IMR-90 (cell line): ENCODE measurements at regions not wholly inside any gene's neighbourhood (a gene's known extent, or its start where the extent isn't known, plus 50 kb on each side); places are given as distances from the start of the nearest gene placed in this dataset.

Experiments used
- CEBPB ChIP-seq: IDR thresholded peaks from 2 replicates; pipeline ENCODE4 v1.6.1; 2012; ENCODE audit warnings: low read depth, low read length, improper control_type of control experiment
- MAFK ChIP-seq: IDR thresholded peaks from 2 replicates; pipeline ENCODE4 v1.6.1; 2012; ENCODE audit warnings: low read depth, low read length, improper control_type of control experiment
- MXI1 ChIP-seq: IDR thresholded peaks from 2 replicates; pipeline ENCODE4 v1.6.1; 2012; ENCODE audit warnings: low read depth, mild to moderate bottlenecking, low read length, moderate library complexity, borderline replicate concordance
- POLR2A ChIP-seq: IDR thresholded peaks from 2 replicates; pipeline ENCODE4 v1.6.1; 2012; ENCODE audit warnings: mild to moderate bottlenecking, low read depth, low read length
- RAD21 ChIP-seq: IDR thresholded peaks from 2 replicates; pipeline ENCODE4 v1.6.1; 2012; ENCODE audit warnings: low read length, improper control_type of control experiment
- RCOR1 ChIP-seq: IDR thresholded peaks from 2 replicates; pipeline ENCODE4 v1.6.1; 2012; ENCODE audit warnings: mild to moderate bottlenecking, low read length, improper control_type of control experiment; ENCODE audit not compliant: insufficient replicate concordance
- TF ChIP-seq, protein P1 (sequence below): fragments of 150-350 bp; IDR thresholded peaks from 2 replicates; pipeline ENCODE4 v1.6.1; 2017; ENCODE audit warnings: mild to moderate bottlenecking, antibody characterized with exemption, low read length, low read depth
- TF ChIP-seq, protein P2 (sequence below): conservative IDR thresholded peaks from 2 replicates; pipeline ENCODE4 v1.5.1; 2012; ENCODE audit warnings: mild to moderate bottlenecking, low read depth, low read length, improper control_type of control experiment
- TF ChIP-seq, protein P3 (sequence below): fragments of 150-350 bp; IDR thresholded peaks from 2 replicates; pipeline ENCODE4 v1.6.1; 2016; ENCODE audit warnings: low read depth, mild to moderate bottlenecking, low read length, moderate library complexity, borderline replicate concordance

DNA sequence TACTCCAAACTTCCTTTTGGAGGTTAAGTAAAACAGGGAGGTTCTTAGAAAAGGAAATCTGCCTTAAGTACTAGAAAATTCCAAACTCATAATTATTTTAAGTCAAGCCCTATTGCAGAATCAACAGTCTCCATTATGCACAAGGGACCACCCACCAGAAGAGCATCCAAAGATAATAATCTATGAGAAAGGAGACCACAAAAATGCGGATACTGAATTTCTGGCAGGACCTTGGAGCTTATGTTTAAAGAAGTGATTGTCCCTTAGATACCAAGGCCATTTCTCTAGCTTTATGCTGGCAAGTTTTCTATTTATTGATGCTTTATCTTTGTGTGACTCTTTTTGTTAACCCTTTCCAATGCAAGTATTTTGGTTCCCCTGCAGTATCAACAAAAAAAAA is 404.0 kb upstream of the MMADHC start:
- TF ChIP-seq RCOR1 (no peak), CEBPB (no peak), POLR2A (no peak), MXI1 (no peak), MAFK (no peak), RAD21 (no peak)
- TF ChIP-seq, protein P1, sequence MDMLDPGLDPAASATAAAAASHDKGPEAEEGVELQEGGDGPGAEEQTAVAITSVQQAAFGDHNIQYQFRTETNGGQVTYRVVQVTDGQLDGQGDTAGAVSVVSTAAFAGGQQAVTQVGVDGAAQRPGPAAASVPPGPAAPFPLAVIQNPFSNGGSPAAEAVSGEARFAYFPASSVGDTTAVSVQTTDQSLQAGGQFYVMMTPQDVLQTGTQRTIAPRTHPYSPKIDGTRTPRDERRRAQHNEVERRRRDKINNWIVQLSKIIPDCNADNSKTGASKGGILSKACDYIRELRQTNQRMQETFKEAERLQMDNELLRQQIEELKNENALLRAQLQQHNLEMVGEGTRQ: no peak
- TF ChIP-seq, protein P2, sequence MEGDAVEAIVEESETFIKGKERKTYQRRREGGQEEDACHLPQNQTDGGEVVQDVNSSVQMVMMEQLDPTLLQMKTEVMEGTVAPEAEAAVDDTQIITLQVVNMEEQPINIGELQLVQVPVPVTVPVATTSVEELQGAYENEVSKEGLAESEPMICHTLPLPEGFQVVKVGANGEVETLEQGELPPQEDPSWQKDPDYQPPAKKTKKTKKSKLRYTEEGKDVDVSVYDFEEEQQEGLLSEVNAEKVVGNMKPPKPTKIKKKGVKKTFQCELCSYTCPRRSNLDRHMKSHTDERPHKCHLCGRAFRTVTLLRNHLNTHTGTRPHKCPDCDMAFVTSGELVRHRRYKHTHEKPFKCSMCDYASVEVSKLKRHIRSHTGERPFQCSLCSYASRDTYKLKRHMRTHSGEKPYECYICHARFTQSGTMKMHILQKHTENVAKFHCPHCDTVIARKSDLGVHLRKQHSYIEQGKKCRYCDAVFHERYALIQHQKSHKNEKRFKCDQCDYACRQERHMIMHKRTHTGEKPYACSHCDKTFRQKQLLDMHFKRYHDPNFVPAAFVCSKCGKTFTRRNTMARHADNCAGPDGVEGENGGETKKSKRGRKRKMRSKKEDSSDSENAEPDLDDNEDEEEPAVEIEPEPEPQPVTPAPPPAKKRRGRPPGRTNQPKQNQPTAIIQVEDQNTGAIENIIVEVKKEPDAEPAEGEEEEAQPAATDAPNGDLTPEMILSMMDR: no peak
- TF ChIP-seq, protein P3, sequence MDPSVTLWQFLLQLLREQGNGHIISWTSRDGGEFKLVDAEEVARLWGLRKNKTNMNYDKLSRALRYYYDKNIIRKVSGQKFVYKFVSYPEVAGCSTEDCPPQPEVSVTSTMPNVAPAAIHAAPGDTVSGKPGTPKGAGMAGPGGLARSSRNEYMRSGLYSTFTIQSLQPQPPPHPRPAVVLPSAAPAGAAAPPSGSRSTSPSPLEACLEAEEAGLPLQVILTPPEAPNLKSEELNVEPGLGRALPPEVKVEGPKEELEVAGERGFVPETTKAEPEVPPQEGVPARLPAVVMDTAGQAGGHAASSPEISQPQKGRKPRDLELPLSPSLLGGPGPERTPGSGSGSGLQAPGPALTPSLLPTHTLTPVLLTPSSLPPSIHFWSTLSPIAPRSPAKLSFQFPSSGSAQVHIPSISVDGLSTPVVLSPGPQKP: no peak
